Endothelial cell of umbilical vein (primary cell): ENCODE measurements at regions not wholly inside any gene's neighbourhood (a gene's known extent, or its start where the extent isn't known, plus 50 kb on each side); places are given as distances from the start of the nearest gene placed in this dataset.

Source experiments
- BruUV-seq: library from RNA; stranded (reverse); fragments of 400-500 nt; replicated peaks from 2 replicates; lab custom pipeline; 2021; lab: Mats Ljungman, UMichigan
- CTCF ChIA-PET: fragments of 300-600, 350-600 bp; sonication (Branson Sonifier 250); formaldehyde crosslinking; loops from one replicate; lab custom pipeline; 2021; ENCODE audit warnings: antibody characterized with exemption, inconsistent platforms; lab: Charles Lee
- POLR2A ChIA-PET: fragments of 300-600, 350-600 bp; sonication (Branson Sonifier 250); formaldehyde crosslinking; loops from one replicate; lab custom pipeline; 2021; ENCODE audit warnings: antibody characterized with exemption, inconsistent platforms; lab: Charles Lee
- DNase-seq: peaks from one replicate; pipeline ENCODE4 v3.0.0-alpha.2; 2011; ENCODE audit warnings: low read depth, low spot score
- FAIRE-seq: peaks from 2 replicates; lab custom pipeline; 2011; peaks lifted over from hg19 to GRCh38; lab: Jason Lieb, UNC
- H2AFZ ChIP-seq: 2 replicates; pipeline ENCODE4 v1.6.0; 2012; ENCODE audit warnings: low read depth, low read length, control low read depth, inconsistent platforms
- H3K27ac ChIP-seq: 2 replicates; pipeline ENCODE4 v1.5.1; 2011; ENCODE audit warnings: low read depth, mild to moderate bottlenecking, control low read depth, low read length, moderate library complexity; ENCODE audit not compliant: insufficient read depth
- H3K27me3 ChIP-seq, 2 experiments: 2 replicates each; pipeline versions ENCODE4 v1.6.0 to v1.6.1; 2011; ENCODE audit warnings: low read length in 2 of 2, mixed read lengths in 1 of 2; ENCODE audit not compliant: control insufficient read depth in 2 of 2, insufficient read depth in 2 of 2
- H3K36me3 ChIP-seq, 2 experiments: 2 replicates in 1 of 2; 3 replicates in 1 of 2; pipeline ENCODE4 v1.5.1; 2011; ENCODE audit warnings: low read length in 2 of 2, mild to moderate bottlenecking in 1 of 2, moderate library complexity in 1 of 2; ENCODE audit not compliant: control insufficient read depth in 2 of 2, insufficient read depth in 2 of 2; ENCODE audit errors: extremely low read depth in 1 of 2
- H3K4me1 ChIP-seq: 3 replicates; pipeline ENCODE4 v1.5.1; 2011; ENCODE audit warnings: mild to moderate bottlenecking, low read length; ENCODE audit not compliant: control insufficient read depth, insufficient read depth; ENCODE audit errors: extremely low read depth
- H3K4me2 ChIP-seq: 2 replicates; pipeline ENCODE4 v1.6.1; 2011; ENCODE audit warnings: low read length, control low read depth, mixed read lengths; ENCODE audit not compliant: insufficient read depth
- H3K4me3 ChIP-seq, 3 experiments: fragments of 200-600 bp in 1 of 3; sonication (generic), shearing (Covaris generic) in 1 of 3; replicated peaks in 1 of 3; 2 replicates each; pipeline ENCODE4 v1.5.1; 2011 to 2016; ENCODE audit warnings: control low read depth in 3 of 3, low read length in 3 of 3, mild to moderate bottlenecking in 2 of 3, inconsistent platforms in 1 of 3, low read depth in 1 of 3, moderate library complexity in 1 of 3; ENCODE audit not compliant: insufficient read depth in 1 of 3
- H3K79me2 ChIP-seq: 2 replicates; pipeline ENCODE4 v1.6.0; 2012; ENCODE audit warnings: low read length, inconsistent platforms; ENCODE audit not compliant: control insufficient read depth, insufficient read depth
- H3K9ac ChIP-seq: replicated peaks from 2 replicates; pipeline ENCODE3; 2011; ENCODE audit warnings: low read length, control low read depth; ENCODE audit not compliant: insufficient read depth; ENCODE audit errors: extremely low read depth
- H3K9me1 ChIP-seq: replicated peaks from 3 replicates; pipeline ENCODE4 v1.6.0; 2011; ENCODE audit warnings: mild to moderate bottlenecking, low read length; ENCODE audit not compliant: control insufficient read depth, insufficient read depth; ENCODE audit errors: extremely low read depth
- H3K9me3 ChIP-seq: replicated peaks from 2 replicates; pipeline ENCODE4 v1.5.1; 2012; ENCODE audit warnings: low read length, inconsistent platforms; ENCODE audit not compliant: control insufficient read depth, insufficient read depth
- H4K20me1 ChIP-seq: replicated peaks from 2 replicates; pipeline ENCODE3; 2011; ENCODE audit warnings: mild to moderate bottlenecking, low read length; ENCODE audit not compliant: control insufficient read depth, insufficient read depth; ENCODE audit errors: extremely low read depth
- EZH2 ChIP-seq: IDR thresholded peaks from 2 replicates; pipeline ENCODE4 v1.6.1; 2012; ENCODE audit warnings: borderline replicate concordance, low read depth, mild to moderate bottlenecking, moderate library complexity, low read length, inconsistent platforms; ENCODE audit not compliant: severe bottlenecking
- FOS ChIP-seq: IDR thresholded peaks from 2 replicates; pipeline ENCODE4 v1.6.1; 2011; ENCODE audit warnings: mild to moderate bottlenecking, low read length, moderate library complexity, borderline replicate concordance; ENCODE audit not compliant: insufficient read depth
- GATA2 ChIP-seq: IDR thresholded peaks from 2 replicates; pipeline ENCODE4 v1.7.0; 2011; ENCODE audit warnings: low read depth, mild to moderate bottlenecking, moderate library complexity, mixed read lengths, low read length; ENCODE audit not compliant: insufficient read length, insufficient read depth
- JUN ChIP-seq: IDR thresholded peaks from 2 replicates; pipeline ENCODE4 v1.6.1; 2011; ENCODE audit warnings: borderline replicate concordance, low read depth; ENCODE audit not compliant: insufficient read length, insufficient read depth
- MYC ChIP-seq: IDR thresholded peaks from one replicate; pipeline ENCODE4 v1.6.1; 2011; ENCODE audit warnings: mild to moderate bottlenecking, low read depth, low read length
- POLR2A ChIP-seq: IDR thresholded peaks from 2 replicates; pipeline ENCODE4 v1.6.1; 2012; ENCODE audit warnings: low read depth, mild to moderate bottlenecking, control low read depth, low read length
- POLR2AphosphoS5 ChIP-seq: IDR thresholded peaks from 2 replicates; pipeline ENCODE4 v1.6.1; 2012; ENCODE audit warnings: low read depth, mild to moderate bottlenecking, control low read depth, low read length, moderate library complexity; ENCODE audit not compliant: insufficient read depth
- dilution Hi-C: fragments of 300-500 bp; cut with MboI; formaldehyde crosslinking; loops from one replicate; pipeline ENCODE4 v1.15.0; 2019; ENCODE audit warnings: low sequenced_read_pairs; ENCODE audit not compliant: extremely low pct_ligation_motif_present
- intact Hi-C: fragments of 100-400 bp; cut with micrococcal nuclease; formaldehyde crosslinking; loops from one replicate; pipeline ENCODE4 v1.10.0; 2022
- TF ChIP-seq, protein P1 (sequence below): IDR thresholded peaks from 2 replicates; pipeline ENCODE4 v1.6.1; 2011; ENCODE audit not compliant: insufficient read depth, insufficient read length
- TF ChIP-seq, protein P2 (sequence below), 2 donors: IDR thresholded peaks; 1 replicate in 1 of 2; 2 replicates in 1 of 2; pipeline ENCODE4 v1.5.1; 2011; ENCODE audit warnings: low read length in 2 of 2, mild to moderate bottlenecking in 2 of 2, moderate library complexity in 2 of 2, control low read depth in 1 of 2, inconsistent platforms in 1 of 2, low read depth in 1 of 2; ENCODE audit not compliant: insufficient read depth in 1 of 2; ENCODE audit errors: extremely low read depth in 1 of 2

- TF ChIP-seq FOS (no peak), EZH2 (no peak), MYC (no peak), POLR2AphosphoS5 (no peak), GATA2 (no peak), POLR2A (no peak), JUN (no peak)
- TF ChIP-seq, protein P1, sequence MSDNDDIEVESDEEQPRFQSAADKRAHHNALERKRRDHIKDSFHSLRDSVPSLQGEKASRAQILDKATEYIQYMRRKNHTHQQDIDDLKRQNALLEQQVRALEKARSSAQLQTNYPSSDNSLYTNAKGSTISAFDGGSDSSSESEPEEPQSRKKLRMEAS = no peak
- TF ChIP-seq, protein P2, sequence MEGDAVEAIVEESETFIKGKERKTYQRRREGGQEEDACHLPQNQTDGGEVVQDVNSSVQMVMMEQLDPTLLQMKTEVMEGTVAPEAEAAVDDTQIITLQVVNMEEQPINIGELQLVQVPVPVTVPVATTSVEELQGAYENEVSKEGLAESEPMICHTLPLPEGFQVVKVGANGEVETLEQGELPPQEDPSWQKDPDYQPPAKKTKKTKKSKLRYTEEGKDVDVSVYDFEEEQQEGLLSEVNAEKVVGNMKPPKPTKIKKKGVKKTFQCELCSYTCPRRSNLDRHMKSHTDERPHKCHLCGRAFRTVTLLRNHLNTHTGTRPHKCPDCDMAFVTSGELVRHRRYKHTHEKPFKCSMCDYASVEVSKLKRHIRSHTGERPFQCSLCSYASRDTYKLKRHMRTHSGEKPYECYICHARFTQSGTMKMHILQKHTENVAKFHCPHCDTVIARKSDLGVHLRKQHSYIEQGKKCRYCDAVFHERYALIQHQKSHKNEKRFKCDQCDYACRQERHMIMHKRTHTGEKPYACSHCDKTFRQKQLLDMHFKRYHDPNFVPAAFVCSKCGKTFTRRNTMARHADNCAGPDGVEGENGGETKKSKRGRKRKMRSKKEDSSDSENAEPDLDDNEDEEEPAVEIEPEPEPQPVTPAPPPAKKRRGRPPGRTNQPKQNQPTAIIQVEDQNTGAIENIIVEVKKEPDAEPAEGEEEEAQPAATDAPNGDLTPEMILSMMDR (IDR thresholded peaks at IDR 0.05; ENCODE audit: extremely low read depth in 1 of 2, insufficient read depth in 1 of 2, low read depth in 1 of 2, low read length in 2 of 2) = no peak
- H3K79me2 ChIP-seq = no peaks in the 10 kb centered on the region
Observed at GRCh38 chr2:83960371-83960770, 498.7 kb downstream of the SUCLG1 start.

More at GRCh38 chr2:83960371-83960770, 498.7 kb downstream of the SUCLG1 start:
- H3K4me3 ChIP-seq = no peak overlapping the region
- H3K4me1 ChIP-seq = no peaks in the 10 kb centered on the region
- ChIA-PET POLR2A (no interaction called here), CTCF (interaction anchor here (0.6 kb wide), 1 partner anchor 14 kb away, joined by 4 read pairs; no protein-coding TSS in a partner anchor)
- no peak overlapping the region for H3K27ac ChIP-seq
- H3K36me3 ChIP-seq = no peaks in the 10 kb centered on the region
- no peaks in the 10 kb centered on the region for H4K20me1 ChIP-seq
- H3K9me3 ChIP-seq = no peaks in the 10 kb centered on the region
- no peaks in the 10 kb centered on the region for H3K27me3 ChIP-seq
- no peak for DNase-seq
- H3K9ac ChIP-seq = no peak overlapping the region
- BruUV-seq = no TSS peak
- dilution Hi-C loops = no loop called here
- H3K4me2 ChIP-seq = no peak overlapping the region
- FAIRE-seq = no peak
- no peaks in the 10 kb centered on the region for H3K9me1 ChIP-seq
- H2AFZ ChIP-seq = no peak overlapping the region
- intact Hi-C loops = no loop called here
